Heart left ventricle (tissue), 13 donors: ENCODE measurements at regions not wholly inside any gene's neighbourhood (a gene's known extent, or its start where the extent isn't known, plus 50 kb on each side); places are given as distances from the start of the nearest gene placed in this dataset.

ENCODE experiments used
- POLR2A ChIP-seq, 2 donors: fragments of 450-650 bp; IDR thresholded peaks; one replicate each; pipeline ENCODE4 v1.6.1; 2017; ENCODE audit warnings: antibody characterized with exemption in 2 of 2, mild to moderate bottlenecking in 2 of 2, moderate library complexity in 2 of 2
- TF ChIP-seq, protein P1 (sequence below), 12 donors: fragments of 200-600 bp; sonication (generic) in 4 of 12; IDR thresholded peaks; one replicate each; pipeline versions ENCODE4 v1.5.0 to v1.8.0; 2018 to 2022; ENCODE audit warnings: antibody characterized with exemption in 12 of 12, mild to moderate bottlenecking in 5 of 12
- donor health status: ischemic (EF 13 %, LVEDD 7.1; RV severe dilation, severe dysfunction).
- donor health status: DM: no; HTN: yes; CAD: no.
- donor health status: DM: no; HTN: no; CAD: no.
- donor health status: ischemic (EF 25% LVEDD 6.9; RV normal size, moderate dysfunction).
- donor health status: ischemic (EF 25% LVEDD 5.7; RV mildly dilated, moderate dysfunction).
- donor health status: ischemic (EF 35%, LVEDD 5.7; RV mildly dilated, moderate dysfunction).
- donor health status: nonischemic (EF 11% LVEDD 7.7; RV severe dilation, severe dysfunction).
- donor health status: DM: yes; HTN: yes; CAD: no.
- donor health status: PGD.
- donor health status: ischemic (EF 29% LVEDD 5.4; RV normal size, mild dysfunction).
- donor health status: nonischemic (EF 23%, LVEDD 6.1; RV moderate dilation, normal function).

DNA sequence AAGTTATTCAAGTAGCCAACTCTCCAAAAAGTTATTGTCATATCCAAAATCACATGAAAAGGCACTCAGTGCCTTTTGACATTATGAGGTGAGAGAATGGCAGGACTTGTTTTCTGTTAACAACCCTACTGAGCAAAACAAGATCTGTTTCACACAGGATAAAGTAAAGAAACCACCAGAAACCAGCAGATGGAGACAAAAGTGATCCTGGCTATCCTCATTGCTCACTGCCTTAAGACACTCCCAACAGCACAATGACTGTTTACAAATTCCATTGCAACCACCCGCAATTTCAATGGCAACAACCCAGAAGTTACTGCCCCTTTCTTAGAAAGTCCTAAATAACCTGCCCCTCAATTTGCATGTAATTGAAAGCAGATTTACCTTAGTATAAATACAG lies 352.6 kb upstream of the NDN start:
- TF ChIP-seq, protein P1, sequence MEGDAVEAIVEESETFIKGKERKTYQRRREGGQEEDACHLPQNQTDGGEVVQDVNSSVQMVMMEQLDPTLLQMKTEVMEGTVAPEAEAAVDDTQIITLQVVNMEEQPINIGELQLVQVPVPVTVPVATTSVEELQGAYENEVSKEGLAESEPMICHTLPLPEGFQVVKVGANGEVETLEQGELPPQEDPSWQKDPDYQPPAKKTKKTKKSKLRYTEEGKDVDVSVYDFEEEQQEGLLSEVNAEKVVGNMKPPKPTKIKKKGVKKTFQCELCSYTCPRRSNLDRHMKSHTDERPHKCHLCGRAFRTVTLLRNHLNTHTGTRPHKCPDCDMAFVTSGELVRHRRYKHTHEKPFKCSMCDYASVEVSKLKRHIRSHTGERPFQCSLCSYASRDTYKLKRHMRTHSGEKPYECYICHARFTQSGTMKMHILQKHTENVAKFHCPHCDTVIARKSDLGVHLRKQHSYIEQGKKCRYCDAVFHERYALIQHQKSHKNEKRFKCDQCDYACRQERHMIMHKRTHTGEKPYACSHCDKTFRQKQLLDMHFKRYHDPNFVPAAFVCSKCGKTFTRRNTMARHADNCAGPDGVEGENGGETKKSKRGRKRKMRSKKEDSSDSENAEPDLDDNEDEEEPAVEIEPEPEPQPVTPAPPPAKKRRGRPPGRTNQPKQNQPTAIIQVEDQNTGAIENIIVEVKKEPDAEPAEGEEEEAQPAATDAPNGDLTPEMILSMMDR (IDR thresholded peaks at IDR 0.05), result no peak
- no peak for TF ChIP-seq POLR2A (IDR thresholded peaks at IDR 0.05)
